Panc1 (cell line): ENCODE measurements at regions not wholly inside any gene's neighbourhood (a gene's known extent, or its start where the extent isn't known, plus 50 kb on each side); places are given as distances from the start of the nearest gene placed in this dataset.

ENCODE experiments used
- ATAC-seq: fragments of 200-7000 bp; cut with Tn5 transposase; 2 replicates; pipeline ENCODE4 v1.9.1; 2020; ENCODE audit warnings: mild to moderate bottlenecking, moderate library complexity
- BruUV-seq: library from RNA; stranded (reverse); fragments of 400-500 nt; replicated peaks from 2 replicates; lab custom pipeline; 2021; lab: Mats Ljungman, UMichigan
- CTCF ChIA-PET: fragments of 300-600 bp; sonication (Branson Sonifier 250); formaldehyde crosslinking; loops from one replicate; lab custom pipeline; 2022; ENCODE audit warnings: antibody characterized with exemption; lab: Charles Lee
- POLR2A ChIA-PET: fragments of 300-600 bp; sonication (Branson Sonifier 250); formaldehyde crosslinking; loops from one replicate; lab custom pipeline; 2022; ENCODE audit warnings: antibody characterized with exemption; lab: Charles Lee
- DNase-seq: peaks from one replicate; pipeline ENCODE4 v3.0.0-alpha.2; 2010; ENCODE audit warnings: low read depth, low spot score
- H3K27ac ChIP-seq: 2 replicates; pipeline ENCODE4 v1.5.1; 2011; ENCODE audit warnings: mild to moderate bottlenecking, low read length, inconsistent platforms
- H3K27me3 ChIP-seq: fragments of 200-500 bp; sonication (Bioruptor generic); 2 replicates; pipeline ENCODE4 v1.6.0; 2014; ENCODE audit warnings: low read length, inconsistent platforms; ENCODE audit not compliant: control insufficient read depth, insufficient read depth
- H3K36me3 ChIP-seq: fragments of 200-500 bp; sonication (Bioruptor generic); 2 replicates; pipeline ENCODE4 v1.5.1; 2014; ENCODE audit warnings: inconsistent platforms, mild to moderate bottlenecking, low read length, moderate library complexity; ENCODE audit not compliant: control insufficient read depth, insufficient read depth
- H3K4me1 ChIP-seq: 2 replicates; pipeline ENCODE4 v1.5.1; 2011; ENCODE audit warnings: inconsistent platforms, mild to moderate bottlenecking, low read length, moderate library complexity; ENCODE audit not compliant: control insufficient read depth, insufficient read depth
- H3K4me3 ChIP-seq, 2 experiments: 2 replicates each; pipeline ENCODE4 v1.5.1; 2011 to 2012; ENCODE audit warnings: low read depth in 2 of 2, low read length in 2 of 2, mild to moderate bottlenecking in 2 of 2, inconsistent platforms in 1 of 2, moderate library complexity in 1 of 2
- H3K9me3 ChIP-seq: fragments of 200-500 bp; sonication (Bioruptor generic); 2 replicates; pipeline ENCODE4 v1.5.1; 2014; ENCODE audit warnings: low read depth, mild to moderate bottlenecking, inconsistent platforms, low read length, moderate library complexity; ENCODE audit not compliant: control insufficient read depth, insufficient read depth
- CTCF ChIP-seq: fragments of 450-650 bp; IDR thresholded peaks from 2 replicates; pipeline ENCODE4 v1.5.1; 2017; ENCODE audit warnings: mild to moderate bottlenecking
- POLR2AphosphoS5 ChIP-seq: IDR thresholded peaks from 2 replicates; pipeline ENCODE4 v1.6.1; 2012; ENCODE audit warnings: mild to moderate bottlenecking, low read depth, low read length, moderate library complexity
- REST ChIP-seq, 2 experiments: IDR thresholded peaks; 2 replicates each; pipeline ENCODE4 v1.6.1; 2011 to 2012; ENCODE audit warnings: low read depth in 2 of 2, control low read depth in 1 of 2, low read length in 1 of 2, mild to moderate bottlenecking in 1 of 2, moderate library complexity in 1 of 2; ENCODE audit not compliant: insufficient read depth in 1 of 2
- SIN3A ChIP-seq: IDR thresholded peaks from 2 replicates; pipeline ENCODE4 v1.6.1; 2012; ENCODE audit warnings: low read depth, mild to moderate bottlenecking, low read length, moderate library complexity, borderline replicate concordance; ENCODE audit not compliant: insufficient read depth
- TCF7L2 ChIP-seq: IDR thresholded peaks from 2 replicates; pipeline ENCODE4 v1.6.1; 2011; ENCODE audit warnings: mild to moderate bottlenecking, low read depth, low read length, inconsistent platforms
- in situ Hi-C: cut with HindIII; loops from 2 replicates; pipeline ENCODE4 v1.10.0; 2016; ENCODE audit warnings: low sequenced_read_pairs, low pct_unique_long_range_greater_than_20kb
- intact Hi-C: fragments of 100-400 bp; cut with micrococcal nuclease; formaldehyde crosslinking; loops from one replicate; pipeline ENCODE4 v1.10.0; 2022; ENCODE audit not compliant: unreplicated experiment

GRCh38 chr10:53645951-53646350 lies 873.4 kb upstream of the MBL2 start:
- in situ Hi-C loops (no loop called here), intact Hi-C loops (no loop called here)
- Histone ChIP-seq H3K27ac (no peak overlapping the region), H3K27me3 (no peaks in the 10 kb centered on the region), H3K4me1 (no peaks in the 10 kb centered on the region), H3K36me3 (no peaks in the 10 kb centered on the region), H3K9me3 (no peaks in the 10 kb centered on the region), H3K4me3 (no peak overlapping the region)
- TF ChIP-seq SIN3A (no peak), POLR2AphosphoS5 (no peak), CTCF (no peak), REST (IDR thresholded peaks at IDR 0.05; ENCODE audit: insufficient read depth in 1 of 2, low read depth in 2 of 2, low read length in 1 of 2) (no peak), TCF7L2 (no peak)
- CTCF ChIA-PET = no interaction called here
- DNase-seq = no peak
- ATAC-seq = no peak
- POLR2A ChIA-PET = no interaction called here
- no TSS peak for BruUV-seq

- POLR2A ChIA-PET = no interaction called here
These were observed 865.4 kb upstream of the MBL2 start for GRCh38 chr10:53638006-53638405.

More at GRCh38 chr10:53638006-53638405, 865.4 kb upstream of the MBL2 start:
- Histone ChIP-seq H3K36me3 (no peaks in the 10 kb centered on the region), H3K4me1 (no peaks in the 10 kb centered on the region), H3K9me3 (no peaks in the 10 kb centered on the region), H3K4me3 (no peak overlapping the region), H3K27me3 (no peaks in the 10 kb centered on the region), H3K27ac (no peak overlapping the region)
- DNase-seq = no peak
- CTCF ChIA-PET = interaction anchor here (0.6 kb wide), 1 partner anchor 10 kb away, joined by 3 read pairs; no protein-coding TSS in a partner anchor
- BruUV-seq = no TSS peak
- no peak for ATAC-seq
- intact Hi-C loops (no loop called here), in situ Hi-C loops (no loop called here)
- TF ChIP-seq SIN3A = no peak
- TF ChIP-seq REST (IDR thresholded peaks at IDR 0.05; ENCODE audit: insufficient read depth in 1 of 2, low read depth in 2 of 2, low read length in 1 of 2) = no peak
- no peak for TF ChIP-seq POLR2AphosphoS5
- no peak for TF ChIP-seq CTCF
- TF ChIP-seq TCF7L2 = no peak
